Endothelial cell of umbilical vein (primary cell): ENCODE measurements at regions not wholly inside any gene's neighbourhood (a gene's known extent, or its start where the extent isn't known, plus 50 kb on each side); places are given as distances from the start of the nearest gene placed in this dataset.

ENCODE experiments used
- BruUV-seq: library from RNA; stranded (reverse); fragments of 400-500 nt; replicated peaks from 2 replicates; lab custom pipeline; 2021; lab: Mats Ljungman, UMichigan
- CTCF ChIA-PET: fragments of 300-600, 350-600 bp; sonication (Branson Sonifier 250); formaldehyde crosslinking; loops from one replicate; lab custom pipeline; 2021; ENCODE audit warnings: antibody characterized with exemption, inconsistent platforms; lab: Charles Lee
- POLR2A ChIA-PET: fragments of 300-600, 350-600 bp; sonication (Branson Sonifier 250); formaldehyde crosslinking; loops from one replicate; lab custom pipeline; 2021; ENCODE audit warnings: antibody characterized with exemption, inconsistent platforms; lab: Charles Lee
- DNase-seq: peaks from one replicate; pipeline ENCODE4 v3.0.0-alpha.2; 2011; ENCODE audit warnings: low read depth, low spot score
- FAIRE-seq: peaks from 2 replicates; lab custom pipeline; 2011; peaks lifted over from hg19 to GRCh38; lab: Jason Lieb, UNC
- H2AFZ ChIP-seq: 2 replicates; pipeline ENCODE4 v1.6.0; 2012; ENCODE audit warnings: low read depth, low read length, control low read depth, inconsistent platforms
- H3K27ac ChIP-seq: 2 replicates; pipeline ENCODE4 v1.5.1; 2011; ENCODE audit warnings: low read depth, mild to moderate bottlenecking, control low read depth, low read length, moderate library complexity; ENCODE audit not compliant: insufficient read depth
- H3K27me3 ChIP-seq, 2 experiments: 2 replicates each; pipeline versions ENCODE4 v1.6.0 to v1.6.1; 2011; ENCODE audit warnings: low read length in 2 of 2, mixed read lengths in 1 of 2; ENCODE audit not compliant: control insufficient read depth in 2 of 2, insufficient read depth in 2 of 2
- H3K36me3 ChIP-seq, 2 experiments: 2 replicates in 1 of 2; 3 replicates in 1 of 2; pipeline ENCODE4 v1.5.1; 2011; ENCODE audit warnings: low read length in 2 of 2, mild to moderate bottlenecking in 1 of 2, moderate library complexity in 1 of 2; ENCODE audit not compliant: control insufficient read depth in 2 of 2, insufficient read depth in 2 of 2; ENCODE audit errors: extremely low read depth in 1 of 2
- H3K4me1 ChIP-seq: 3 replicates; pipeline ENCODE4 v1.5.1; 2011; ENCODE audit warnings: mild to moderate bottlenecking, low read length; ENCODE audit not compliant: control insufficient read depth, insufficient read depth; ENCODE audit errors: extremely low read depth
- H3K4me2 ChIP-seq: 2 replicates; pipeline ENCODE4 v1.6.1; 2011; ENCODE audit warnings: low read length, control low read depth, mixed read lengths; ENCODE audit not compliant: insufficient read depth
- H3K4me3 ChIP-seq, 3 experiments: fragments of 200-600 bp in 1 of 3; sonication (generic), shearing (Covaris generic) in 1 of 3; replicated peaks in 1 of 3; 2 replicates each; pipeline ENCODE4 v1.5.1; 2011 to 2016; ENCODE audit warnings: control low read depth in 3 of 3, low read length in 3 of 3, mild to moderate bottlenecking in 2 of 3, inconsistent platforms in 1 of 3, low read depth in 1 of 3, moderate library complexity in 1 of 3; ENCODE audit not compliant: insufficient read depth in 1 of 3
- H3K79me2 ChIP-seq: 2 replicates; pipeline ENCODE4 v1.6.0; 2012; ENCODE audit warnings: low read length, inconsistent platforms; ENCODE audit not compliant: control insufficient read depth, insufficient read depth
- H3K9ac ChIP-seq: replicated peaks from 2 replicates; pipeline ENCODE3; 2011; ENCODE audit warnings: low read length, control low read depth; ENCODE audit not compliant: insufficient read depth; ENCODE audit errors: extremely low read depth
- H3K9me1 ChIP-seq: replicated peaks from 3 replicates; pipeline ENCODE4 v1.6.0; 2011; ENCODE audit warnings: mild to moderate bottlenecking, low read length; ENCODE audit not compliant: control insufficient read depth, insufficient read depth; ENCODE audit errors: extremely low read depth
- H3K9me3 ChIP-seq: replicated peaks from 2 replicates; pipeline ENCODE4 v1.5.1; 2012; ENCODE audit warnings: low read length, inconsistent platforms; ENCODE audit not compliant: control insufficient read depth, insufficient read depth
- H4K20me1 ChIP-seq: replicated peaks from 2 replicates; pipeline ENCODE3; 2011; ENCODE audit warnings: mild to moderate bottlenecking, low read length; ENCODE audit not compliant: control insufficient read depth, insufficient read depth; ENCODE audit errors: extremely low read depth
- CTCF ChIP-seq, 2 donors: IDR thresholded peaks; 1 replicate in 1 of 2; 2 replicates in 1 of 2; pipeline ENCODE4 v1.5.1; 2011; ENCODE audit warnings: low read length in 2 of 2, mild to moderate bottlenecking in 2 of 2, moderate library complexity in 2 of 2, control low read depth in 1 of 2, inconsistent platforms in 1 of 2, low read depth in 1 of 2; ENCODE audit not compliant: insufficient read depth in 1 of 2; ENCODE audit errors: extremely low read depth in 1 of 2
- EZH2 ChIP-seq: IDR thresholded peaks from 2 replicates; pipeline ENCODE4 v1.6.1; 2012; ENCODE audit warnings: borderline replicate concordance, low read depth, mild to moderate bottlenecking, moderate library complexity, low read length, inconsistent platforms; ENCODE audit not compliant: severe bottlenecking
- FOS ChIP-seq: IDR thresholded peaks from 2 replicates; pipeline ENCODE4 v1.6.1; 2011; ENCODE audit warnings: mild to moderate bottlenecking, low read length, moderate library complexity, borderline replicate concordance; ENCODE audit not compliant: insufficient read depth
- GATA2 ChIP-seq: IDR thresholded peaks from 2 replicates; pipeline ENCODE4 v1.7.0; 2011; ENCODE audit warnings: low read depth, mild to moderate bottlenecking, moderate library complexity, mixed read lengths, low read length; ENCODE audit not compliant: insufficient read length, insufficient read depth
- JUN ChIP-seq: IDR thresholded peaks from 2 replicates; pipeline ENCODE4 v1.6.1; 2011; ENCODE audit warnings: borderline replicate concordance, low read depth; ENCODE audit not compliant: insufficient read length, insufficient read depth
- MAX ChIP-seq: IDR thresholded peaks from 2 replicates; pipeline ENCODE4 v1.6.1; 2011; ENCODE audit not compliant: insufficient read depth, insufficient read length
- MYC ChIP-seq: IDR thresholded peaks from one replicate; pipeline ENCODE4 v1.6.1; 2011; ENCODE audit warnings: mild to moderate bottlenecking, low read depth, low read length
- POLR2A ChIP-seq: IDR thresholded peaks from 2 replicates; pipeline ENCODE4 v1.6.1; 2012; ENCODE audit warnings: low read depth, mild to moderate bottlenecking, control low read depth, low read length
- POLR2AphosphoS5 ChIP-seq: IDR thresholded peaks from 2 replicates; pipeline ENCODE4 v1.6.1; 2012; ENCODE audit warnings: low read depth, mild to moderate bottlenecking, control low read depth, low read length, moderate library complexity; ENCODE audit not compliant: insufficient read depth
- dilution Hi-C: fragments of 300-500 bp; cut with MboI; formaldehyde crosslinking; loops from one replicate; pipeline ENCODE4 v1.15.0; 2019; ENCODE audit warnings: low sequenced_read_pairs; ENCODE audit not compliant: extremely low pct_ligation_motif_present
- intact Hi-C: fragments of 100-400 bp; cut with micrococcal nuclease; formaldehyde crosslinking; loops from one replicate; pipeline ENCODE4 v1.10.0; 2022

- FAIRE-seq (no peak), DNase-seq (no peak)
- no peaks in the 10 kb centered on the region for H3K79me2 ChIP-seq
- H3K4me3 ChIP-seq, result no peak overlapping the region
- H3K4me1 ChIP-seq, result no peaks in the 10 kb centered on the region
- H4K20me1 ChIP-seq, result no peaks in the 10 kb centered on the region
- H3K4me2 ChIP-seq, result no peak overlapping the region
- H3K27ac ChIP-seq, result no peak overlapping the region
- dilution Hi-C loops, result no loop called here
- no peak overlapping the region for H3K9ac ChIP-seq
- H2AFZ ChIP-seq, result no peak overlapping the region
- ChIA-PET CTCF (no interaction called here), POLR2A (no interaction called here)
- TF ChIP-seq POLR2AphosphoS5, result no peak
- no peak for TF ChIP-seq JUN
- no peak for TF ChIP-seq GATA2
- no peak for TF ChIP-seq MYC
- TF ChIP-seq POLR2A, result no peak
- TF ChIP-seq EZH2, result no peak
- no peak for TF ChIP-seq FOS
- no peak for TF ChIP-seq MAX
- no peak for TF ChIP-seq CTCF (IDR thresholded peaks at IDR 0.05; ENCODE audit: extremely low read depth in 1 of 2, insufficient read depth in 1 of 2, low read depth in 1 of 2, low read length in 2 of 2)
- no peaks in the 10 kb centered on the region for H3K9me1 ChIP-seq
- intact Hi-C loops, result no loop called here
- H3K27me3 ChIP-seq, result no peaks in the 10 kb centered on the region
- peaks cover 12% of the 10 kb centered on the region for H3K9me3 ChIP-seq
- no TSS peak for BruUV-seq
- H3K36me3 ChIP-seq, result no peaks in the 10 kb centered on the region
Observed at GRCh38 chr19:30959011-30959410, 390.2 kb downstream of the TSHZ3 start.
